ENCODE measurements at regions not wholly inside any gene's neighbourhood (a gene's known extent, or its start where the extent isn't known, plus 50 kb on each side); places are given as distances from the start of the nearest gene placed in this dataset.

DNA sequence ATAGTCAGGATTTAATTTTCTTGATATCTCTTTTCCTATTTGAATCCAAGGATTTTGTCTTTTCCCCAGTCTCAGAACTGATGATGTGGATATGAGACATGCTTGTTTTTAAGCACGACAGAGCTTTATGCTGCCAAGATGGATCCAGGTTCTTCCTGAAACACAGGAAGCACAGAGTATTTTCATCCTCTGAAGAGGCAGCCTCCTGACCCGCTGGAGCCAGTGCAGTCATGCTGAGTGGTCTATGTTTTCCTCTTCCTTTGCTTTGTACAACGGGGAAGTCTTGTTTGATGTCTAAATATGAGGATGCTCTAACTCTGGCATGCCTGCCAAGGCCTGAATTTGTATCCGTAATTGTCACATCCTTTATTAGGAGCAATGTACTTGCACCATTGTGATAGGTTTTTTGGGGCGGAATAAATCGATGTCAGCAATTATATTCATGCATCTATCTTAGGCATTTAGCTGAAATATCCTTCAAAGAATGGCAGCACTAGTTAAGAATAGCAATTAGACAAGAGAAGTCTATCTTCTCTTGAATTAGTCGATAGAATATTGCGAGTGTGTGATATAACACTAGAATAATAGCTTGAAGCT lies 407.1 kb upstream of the JAG1 start:
- no peaks in the 10 kb centered on the region for H4K20me1 ChIP-seq (ENCODE audit: insufficient read depth)
- CTCF ChIA-PET, result interaction anchor here (0.9 kb wide), 1 partner anchor 11 kb away, joined by 3 read pairs; no protein-coding TSS in a partner anchor
- no peak overlapping the region for H3K4me3 ChIP-seq (ENCODE audit: low read depth in 2 of 2, low read length in 1 of 2)
- POLR2A ChIA-PET, result no interaction called here
- WGBS (ENCODE audit: low lambda C conversion rate), result 81% methylated on average over 8 of the region's 8 CpGs
- TF ChIP-seq MXI1 (IDR thresholded peaks at IDR 0.05; ENCODE audit: low read depth, low read length) (no peak), MEF2A (IDR thresholded peaks at IDR 0.05; ENCODE audit: borderline replicate concordance, low read depth) (no peak), NFIC (IDR thresholded peaks at IDR 0.05; ENCODE audit: borderline replicate concordance) (no peak), RAD21 (IDR thresholded peaks at IDR 0.05; ENCODE audit: low read length) (no peak), RXRA (IDR thresholded peaks at IDR 0.05; ENCODE audit: borderline replicate concordance, low read depth) (no peak), GABPA (IDR thresholded peaks at IDR 0.05; ENCODE audit: low read depth) (no peak), NRF1 (IDR thresholded peaks at IDR 0.05; ENCODE audit: low read depth, low read length) (no peak), GATA2 (CRISPR knock-in tag; IDR thresholded peaks at IDR 0.05) (no peak), RFX5 (IDR thresholded peaks at IDR 0.05; ENCODE audit: low read length) (no peak), TCF12 (IDR thresholded peaks at IDR 0.05) (no peak), JUND (IDR thresholded peaks at IDR 0.05) (no peak), ELF1 (IDR thresholded peaks at IDR 0.05) (no peak), YY1 (IDR thresholded peaks at IDR 0.05; ENCODE audit: low read depth) (no peak), EZH2phosphoT487 (IDR thresholded peaks at IDR 0.05; ENCODE audit: borderline replicate concordance, low read depth) (no peak), FOXM1 (IDR thresholded peaks at IDR 0.05; ENCODE audit: low read depth) (no peak)
- TF ChIP-seq, protein P1, sequence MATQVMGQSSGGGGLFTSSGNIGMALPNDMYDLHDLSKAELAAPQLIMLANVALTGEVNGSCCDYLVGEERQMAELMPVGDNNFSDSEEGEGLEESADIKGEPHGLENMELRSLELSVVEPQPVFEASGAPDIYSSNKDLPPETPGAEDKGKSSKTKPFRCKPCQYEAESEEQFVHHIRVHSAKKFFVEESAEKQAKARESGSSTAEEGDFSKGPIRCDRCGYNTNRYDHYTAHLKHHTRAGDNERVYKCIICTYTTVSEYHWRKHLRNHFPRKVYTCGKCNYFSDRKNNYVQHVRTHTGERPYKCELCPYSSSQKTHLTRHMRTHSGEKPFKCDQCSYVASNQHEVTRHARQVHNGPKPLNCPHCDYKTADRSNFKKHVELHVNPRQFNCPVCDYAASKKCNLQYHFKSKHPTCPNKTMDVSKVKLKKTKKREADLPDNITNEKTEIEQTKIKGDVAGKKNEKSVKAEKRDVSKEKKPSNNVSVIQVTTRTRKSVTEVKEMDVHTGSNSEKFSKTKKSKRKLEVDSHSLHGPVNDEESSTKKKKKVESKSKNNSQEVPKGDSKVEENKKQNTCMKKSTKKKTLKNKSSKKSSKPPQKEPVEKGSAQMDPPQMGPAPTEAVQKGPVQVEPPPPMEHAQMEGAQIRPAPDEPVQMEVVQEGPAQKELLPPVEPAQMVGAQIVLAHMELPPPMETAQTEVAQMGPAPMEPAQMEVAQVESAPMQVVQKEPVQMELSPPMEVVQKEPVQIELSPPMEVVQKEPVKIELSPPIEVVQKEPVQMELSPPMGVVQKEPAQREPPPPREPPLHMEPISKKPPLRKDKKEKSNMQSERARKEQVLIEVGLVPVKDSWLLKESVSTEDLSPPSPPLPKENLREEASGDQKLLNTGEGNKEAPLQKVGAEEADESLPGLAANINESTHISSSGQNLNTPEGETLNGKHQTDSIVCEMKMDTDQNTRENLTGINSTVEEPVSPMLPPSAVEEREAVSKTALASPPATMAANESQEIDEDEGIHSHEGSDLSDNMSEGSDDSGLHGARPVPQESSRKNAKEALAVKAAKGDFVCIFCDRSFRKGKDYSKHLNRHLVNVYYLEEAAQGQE (IDR thresholded peaks at IDR 0.05; ENCODE audit: low read depth, low read length), result no peak
- TF ChIP-seq, protein P2, sequence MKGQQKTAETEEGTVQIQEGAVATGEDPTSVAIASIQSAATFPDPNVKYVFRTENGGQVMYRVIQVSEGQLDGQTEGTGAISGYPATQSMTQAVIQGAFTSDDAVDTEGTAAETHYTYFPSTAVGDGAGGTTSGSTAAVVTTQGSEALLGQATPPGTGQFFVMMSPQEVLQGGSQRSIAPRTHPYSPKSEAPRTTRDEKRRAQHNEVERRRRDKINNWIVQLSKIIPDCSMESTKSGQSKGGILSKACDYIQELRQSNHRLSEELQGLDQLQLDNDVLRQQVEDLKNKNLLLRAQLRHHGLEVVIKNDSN (IDR thresholded peaks at IDR 0.05; ENCODE audit: borderline replicate concordance, low read depth), result no peak
- TF ChIP-seq, protein P3, sequence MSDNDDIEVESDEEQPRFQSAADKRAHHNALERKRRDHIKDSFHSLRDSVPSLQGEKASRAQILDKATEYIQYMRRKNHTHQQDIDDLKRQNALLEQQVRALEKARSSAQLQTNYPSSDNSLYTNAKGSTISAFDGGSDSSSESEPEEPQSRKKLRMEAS (IDR thresholded peaks at IDR 0.05; ENCODE audit: low read depth), result no peak
- TF ChIP-seq, protein P4, sequence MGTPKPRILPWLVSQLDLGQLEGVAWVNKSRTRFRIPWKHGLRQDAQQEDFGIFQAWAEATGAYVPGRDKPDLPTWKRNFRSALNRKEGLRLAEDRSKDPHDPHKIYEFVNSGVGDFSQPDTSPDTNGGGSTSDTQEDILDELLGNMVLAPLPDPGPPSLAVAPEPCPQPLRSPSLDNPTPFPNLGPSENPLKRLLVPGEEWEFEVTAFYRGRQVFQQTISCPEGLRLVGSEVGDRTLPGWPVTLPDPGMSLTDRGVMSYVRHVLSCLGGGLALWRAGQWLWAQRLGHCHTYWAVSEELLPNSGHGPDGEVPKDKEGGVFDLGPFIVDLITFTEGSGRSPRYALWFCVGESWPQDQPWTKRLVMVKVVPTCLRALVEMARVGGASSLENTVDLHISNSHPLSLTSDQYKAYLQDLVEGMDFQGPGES (IDR thresholded peaks at IDR 0.05; ENCODE audit: low read depth, low read length), result no peak
- TF ChIP-seq, protein P5, sequence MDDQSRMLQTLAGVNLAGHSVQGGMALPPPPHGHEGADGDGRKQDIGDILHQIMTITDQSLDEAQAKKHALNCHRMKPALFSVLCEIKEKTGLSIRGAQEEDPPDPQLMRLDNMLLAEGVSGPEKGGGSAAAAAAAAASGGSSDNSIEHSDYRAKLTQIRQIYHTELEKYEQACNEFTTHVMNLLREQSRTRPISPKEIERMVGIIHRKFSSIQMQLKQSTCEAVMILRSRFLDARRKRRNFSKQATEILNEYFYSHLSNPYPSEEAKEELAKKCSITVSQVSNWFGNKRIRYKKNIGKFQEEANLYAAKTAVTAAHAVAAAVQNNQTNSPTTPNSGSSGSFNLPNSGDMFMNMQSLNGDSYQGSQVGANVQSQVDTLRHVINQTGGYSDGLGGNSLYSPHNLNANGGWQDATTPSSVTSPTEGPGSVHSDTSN (IDR thresholded peaks at IDR 0.05), result no peak
- no peaks in the 10 kb centered on the region; a peak in 2 of 4 replicates for H3K4me1 ChIP-seq (ENCODE audit: control insufficient read depth in 1 of 2, insufficient read depth in 2 of 2, low read depth in 1 of 2, low read length in 1 of 2)
- H3K27me3 ChIP-seq (ENCODE audit: insufficient read depth), result no peaks in the 10 kb centered on the region
- H3F3A ChIP-seq (replicated peaks; ENCODE audit: insufficient read depth), result no peaks in the 10 kb centered on the region
- H3K79me2 ChIP-seq (ENCODE audit: insufficient read depth), result no peaks in the 10 kb centered on the region
- no peak overlapping the region for H2AFZ ChIP-seq (ENCODE audit: low read depth)
- H3K9me3 ChIP-seq, result no peaks in the 10 kb centered on the region
- DNase-seq, result no peak
- no peaks in the 10 kb centered on the region for H3K36me3 ChIP-seq (replicated peaks in 1 of 2; ENCODE audit: control insufficient read depth in 1 of 2, insufficient read depth in 2 of 2, low read length in 1 of 2)
- H3K9ac ChIP-seq, result no peak overlapping the region
- no peak overlapping the region for H3K27ac ChIP-seq (ENCODE audit: low read depth in 2 of 2, low read length in 1 of 2)
- H3K9me2 ChIP-seq, result no peaks in the 10 kb centered on the region
- H3K4me2 ChIP-seq, result no peak overlapping the region
